Gastrocnemius medialis (tissue), 4 donors: ENCODE measurements at regions not wholly inside any gene's neighbourhood (a gene's known extent, or its start where the extent isn't known, plus 50 kb on each side); places are given as distances from the start of the nearest gene placed in this dataset.

Experiments
- POLR2A ChIP-seq, 2 donors: fragments of 450-650 bp; IDR thresholded peaks; one replicate each; pipeline ENCODE4 v1.6.1; 2017; ENCODE audit warnings: antibody characterized with exemption in 2 of 2, mild to moderate bottlenecking in 2 of 2, moderate library complexity in 2 of 2
- TF ChIP-seq, protein P1 (sequence below), 5 experiments: fragments of 450-650 bp in 3 of 5; fragments of 200-600 bp in 2 of 5; sonication (generic) in 2 of 5; IDR thresholded peaks in 4 of 5; conservative IDR thresholded peaks in 1 of 5; 1 replicate in 4 of 5; 2 replicates in 1 of 5; pipeline ENCODE4 v1.5.1; 2016 to 2019; ENCODE audit warnings: antibody characterized with exemption in 5 of 5, mild to moderate bottlenecking in 3 of 5, moderate library complexity in 3 of 5

DNA sequence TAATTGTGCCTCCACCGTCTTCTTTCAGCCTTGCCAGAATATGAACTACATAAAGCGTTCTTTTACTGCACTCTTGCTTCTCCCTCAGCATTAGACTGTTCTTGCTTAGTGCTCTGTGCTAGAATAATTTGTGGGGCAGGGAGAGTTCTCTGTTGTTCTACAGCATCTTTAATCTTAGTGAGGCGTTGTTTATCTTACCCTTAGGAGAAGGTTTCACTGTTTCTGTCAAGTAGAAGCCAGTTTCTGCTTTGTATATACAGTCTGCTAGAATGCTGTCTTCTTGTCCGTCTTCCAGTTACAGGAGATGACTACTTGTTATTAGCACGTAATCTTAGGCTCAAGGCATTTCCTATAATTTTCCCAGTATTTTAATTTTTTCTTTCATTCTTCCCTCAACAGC, 458.0 kb downstream of the FLRT2 start:
- TF ChIP-seq, protein P1, sequence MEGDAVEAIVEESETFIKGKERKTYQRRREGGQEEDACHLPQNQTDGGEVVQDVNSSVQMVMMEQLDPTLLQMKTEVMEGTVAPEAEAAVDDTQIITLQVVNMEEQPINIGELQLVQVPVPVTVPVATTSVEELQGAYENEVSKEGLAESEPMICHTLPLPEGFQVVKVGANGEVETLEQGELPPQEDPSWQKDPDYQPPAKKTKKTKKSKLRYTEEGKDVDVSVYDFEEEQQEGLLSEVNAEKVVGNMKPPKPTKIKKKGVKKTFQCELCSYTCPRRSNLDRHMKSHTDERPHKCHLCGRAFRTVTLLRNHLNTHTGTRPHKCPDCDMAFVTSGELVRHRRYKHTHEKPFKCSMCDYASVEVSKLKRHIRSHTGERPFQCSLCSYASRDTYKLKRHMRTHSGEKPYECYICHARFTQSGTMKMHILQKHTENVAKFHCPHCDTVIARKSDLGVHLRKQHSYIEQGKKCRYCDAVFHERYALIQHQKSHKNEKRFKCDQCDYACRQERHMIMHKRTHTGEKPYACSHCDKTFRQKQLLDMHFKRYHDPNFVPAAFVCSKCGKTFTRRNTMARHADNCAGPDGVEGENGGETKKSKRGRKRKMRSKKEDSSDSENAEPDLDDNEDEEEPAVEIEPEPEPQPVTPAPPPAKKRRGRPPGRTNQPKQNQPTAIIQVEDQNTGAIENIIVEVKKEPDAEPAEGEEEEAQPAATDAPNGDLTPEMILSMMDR (IDR thresholded peaks at IDR 0.05 in 4 of 5, conservative IDR thresholded peaks at IDR 0.05 in 1 of 5) = no peak
- TF ChIP-seq POLR2A (IDR thresholded peaks at IDR 0.05) = no peak
